ENCODE measurements at regions not wholly inside any gene's neighbourhood (a gene's known extent, or its start where the extent isn't known, plus 50 kb on each side); places are given as distances from the start of the nearest gene placed in this dataset.
"Not testable (repeated sequence)": the region's sequence is repeated elsewhere in the genome, so short reads cannot be mapped to it uniquely, and the experiment has no call there.

- Histone ChIP-seq H3K36me3 (ENCODE audit: insufficient read depth, low read length) (no peaks in the 10 kb centered on the region), H3K27ac (ENCODE audit: low read depth, low read length) (no peak overlapping the region), H3K4me3 (ENCODE audit: low read length) (no peak overlapping the region), H3K4me1 (ENCODE audit: insufficient read depth, low read length) (0 out of 2 replicates have a peak, but pooled peaks cover 7% of the 10 kb centered on the region), H3K9me3 (ENCODE audit: insufficient read depth, low read depth, low read length) (no peaks in the 10 kb centered on the region), H3K9ac (ENCODE audit: low read depth, low read length) (no peak overlapping the region), H3K27me3 (ENCODE audit: insufficient read depth, low read length) (no peaks in the 10 kb centered on the region)
- 96% methylated on average over 9 of the region's 9 CpGs for WGBS
Observed at GRCh38 chr3:177249203-177249602, 51.9 kb upstream of the TBL1XR1 start.

DNA sequence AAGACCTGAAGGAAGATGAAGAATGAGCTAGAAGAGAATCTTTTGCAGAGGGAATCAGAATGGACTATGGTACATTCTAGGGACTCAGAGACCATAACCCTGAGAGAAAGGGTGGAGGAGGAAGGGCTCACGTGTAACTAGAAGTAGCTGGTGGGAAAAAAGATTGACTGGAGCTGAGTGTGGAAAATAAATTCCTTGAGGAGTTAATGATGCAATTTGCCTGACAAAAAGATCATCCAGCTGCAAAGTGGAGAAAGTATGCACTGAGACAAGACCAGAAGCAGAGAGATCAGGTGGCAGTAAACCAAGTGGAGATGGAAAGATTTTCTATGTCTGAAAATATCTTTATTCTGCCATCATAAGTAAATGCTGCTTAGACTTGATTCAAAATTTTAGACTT is 52.9 kb upstream of the TBL1XR1 start:
- WGBS, result 31% methylated on average over 1 of the region's 1 CpG
- H3K4me3 ChIP-seq (ENCODE audit: low read length), result no peak overlapping the region
- H3K27ac ChIP-seq (ENCODE audit: low read depth, low read length), result 0 out of 2 replicates have a peak overlapping the region, but pooled peaks have one; percentile 10
- no peaks in the 10 kb centered on the region for H3K36me3 ChIP-seq (ENCODE audit: insufficient read depth, low read length)
- 0 out of 2 replicates have a peak, but pooled peaks cover 7% of the 10 kb centered on the region for H3K4me1 ChIP-seq (ENCODE audit: insufficient read depth, low read length)
- H3K27me3 ChIP-seq (ENCODE audit: insufficient read depth, low read length), result no peaks in the 10 kb centered on the region
- H3K9ac ChIP-seq (ENCODE audit: low read depth, low read length), result no peak overlapping the region
- H3K9me3 ChIP-seq (ENCODE audit: insufficient read depth, low read depth, low read length), result no peaks in the 10 kb centered on the region

- no peaks in the 10 kb centered on the region for H3K36me3 ChIP-seq (ENCODE audit: insufficient read depth, low read length)
- 0 out of 2 replicates have a peak, but pooled peaks cover 7% of the 10 kb centered on the region for H3K4me1 ChIP-seq (ENCODE audit: insufficient read depth, low read length)
- H3K9ac ChIP-seq (ENCODE audit: low read depth, low read length), result no peak overlapping the region
- H3K9me3 ChIP-seq (ENCODE audit: insufficient read depth, low read depth, low read length), result no peaks in the 10 kb centered on the region
- no peak overlapping the region for H3K4me3 ChIP-seq (ENCODE audit: low read length)
- no peak overlapping the region for H3K27ac ChIP-seq (ENCODE audit: low read depth, low read length)
- H3K27me3 ChIP-seq (ENCODE audit: insufficient read depth, low read length), result no peaks in the 10 kb centered on the region
- WGBS, result 100% methylated on average over 2 of the region's 4 CpGs
Observed at GRCh38 chr3:177251755-177252154, 54.5 kb upstream of the TBL1XR1 start.

DNA sequence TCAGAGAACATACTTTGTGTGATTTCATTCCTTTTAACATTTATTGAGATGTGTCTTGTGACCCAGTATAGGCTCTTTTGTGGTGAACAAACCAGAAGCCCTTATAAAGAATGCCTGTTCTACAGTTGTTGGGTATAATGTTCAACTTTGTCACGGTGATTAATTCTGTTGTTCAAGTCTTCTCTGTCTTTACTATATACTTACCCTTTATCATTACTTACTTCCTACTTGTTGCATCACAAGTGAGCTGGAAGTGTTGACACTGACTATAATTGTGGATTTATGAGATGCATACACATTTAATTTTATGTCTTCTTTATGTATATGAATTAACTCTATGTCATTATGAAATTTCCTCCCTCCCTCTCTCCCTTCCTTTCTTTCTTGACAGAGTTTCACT is 59.7 kb upstream of the TBL1XR1 start:
- no peaks in the 10 kb centered on the region for H3K4me1 ChIP-seq (ENCODE audit: insufficient read depth, low read length)
- no peak overlapping the region for H3K27ac ChIP-seq (ENCODE audit: low read depth, low read length)
- WGBS, result no CpG with 5 or more reads among the region's 1 CpG
- no peaks in the 10 kb centered on the region for H3K27me3 ChIP-seq (ENCODE audit: insufficient read depth, low read length)
- H3K9me3 ChIP-seq (ENCODE audit: insufficient read depth, low read depth, low read length), result no peaks in the 10 kb centered on the region
- no peak overlapping the region for H3K4me3 ChIP-seq (ENCODE audit: low read length)
- no peaks in the 10 kb centered on the region for H3K36me3 ChIP-seq (ENCODE audit: insufficient read depth, low read length)
- H3K9ac ChIP-seq (ENCODE audit: low read depth, low read length), result no peak overlapping the region

DNA sequence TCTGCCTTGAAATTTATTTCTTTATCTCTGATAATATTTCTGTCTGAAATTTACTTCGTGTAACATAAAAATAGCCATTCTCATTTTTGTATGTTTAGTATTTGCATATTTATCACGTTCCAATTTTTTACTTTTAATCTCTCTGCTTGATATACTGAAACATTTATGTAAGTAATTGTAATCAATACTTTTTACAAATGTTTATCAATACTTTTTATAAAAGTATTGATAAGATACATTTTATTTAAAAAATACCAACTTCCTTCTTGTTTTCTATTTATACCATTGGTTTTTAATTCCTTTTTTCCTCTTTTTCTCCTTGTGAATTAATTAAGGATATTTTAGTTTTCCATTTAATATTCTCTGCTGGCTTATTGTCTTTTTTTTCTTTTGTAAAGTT is 60.3 kb upstream of the TBL1XR1 start:
- no peak overlapping the region for H3K4me3 ChIP-seq (ENCODE audit: low read length)
- no peaks in the 10 kb centered on the region for H3K4me1 ChIP-seq (ENCODE audit: insufficient read depth, low read length)
- no peak overlapping the region for H3K9ac ChIP-seq (ENCODE audit: low read depth, low read length)
- no peaks in the 10 kb centered on the region for H3K36me3 ChIP-seq (ENCODE audit: insufficient read depth, low read length)
- no peaks in the 10 kb centered on the region for H3K27me3 ChIP-seq (ENCODE audit: insufficient read depth, low read length)
- H3K9me3 ChIP-seq (ENCODE audit: insufficient read depth, low read depth, low read length), result no peaks in the 10 kb centered on the region
- H3K27ac ChIP-seq (ENCODE audit: low read depth, low read length), result no peak overlapping the region
- no CpG with 5 or more reads among the region's 2 CpGs for WGBS

GRCh38 chr3:177262396-177262795 is 65.1 kb upstream of the TBL1XR1 start:
- H3K9me3 ChIP-seq (ENCODE audit: insufficient read depth, low read depth, low read length), result no peaks in the 10 kb centered on the region
- 74% methylated on average over 4 of the region's 5 CpGs for WGBS
- H3K4me3 ChIP-seq (ENCODE audit: low read length), result no peak overlapping the region
- no peak overlapping the region for H3K27ac ChIP-seq (ENCODE audit: low read depth, low read length)
- no peaks in the 10 kb centered on the region for H3K4me1 ChIP-seq (ENCODE audit: insufficient read depth, low read length)
- H3K9ac ChIP-seq (ENCODE audit: low read depth, low read length), result no peak overlapping the region
- no peaks in the 10 kb centered on the region for H3K27me3 ChIP-seq (ENCODE audit: insufficient read depth, low read length)
- no peaks in the 10 kb centered on the region for H3K36me3 ChIP-seq (ENCODE audit: insufficient read depth, low read length)

- Histone ChIP-seq H3K36me3 (ENCODE audit: insufficient read depth, low read length) (no peaks in the 10 kb centered on the region), H3K9ac (ENCODE audit: low read depth, low read length) (no peak overlapping the region), H3K4me3 (ENCODE audit: low read length) (no peak overlapping the region), H3K9me3 (ENCODE audit: insufficient read depth, low read depth, low read length) (no peaks in the 10 kb centered on the region), H3K27me3 (ENCODE audit: insufficient read depth, low read length) (no peaks in the 10 kb centered on the region), H3K4me1 (ENCODE audit: insufficient read depth, low read length) (no peaks in the 10 kb centered on the region), H3K27ac (ENCODE audit: low read depth, low read length) (no peak overlapping the region)
- 74% methylated on average over 8 of the region's 8 CpGs for WGBS
Observed at GRCh38 chr3:177263615-177264368, 66.5 kb upstream of the TBL1XR1 start.

DNA sequence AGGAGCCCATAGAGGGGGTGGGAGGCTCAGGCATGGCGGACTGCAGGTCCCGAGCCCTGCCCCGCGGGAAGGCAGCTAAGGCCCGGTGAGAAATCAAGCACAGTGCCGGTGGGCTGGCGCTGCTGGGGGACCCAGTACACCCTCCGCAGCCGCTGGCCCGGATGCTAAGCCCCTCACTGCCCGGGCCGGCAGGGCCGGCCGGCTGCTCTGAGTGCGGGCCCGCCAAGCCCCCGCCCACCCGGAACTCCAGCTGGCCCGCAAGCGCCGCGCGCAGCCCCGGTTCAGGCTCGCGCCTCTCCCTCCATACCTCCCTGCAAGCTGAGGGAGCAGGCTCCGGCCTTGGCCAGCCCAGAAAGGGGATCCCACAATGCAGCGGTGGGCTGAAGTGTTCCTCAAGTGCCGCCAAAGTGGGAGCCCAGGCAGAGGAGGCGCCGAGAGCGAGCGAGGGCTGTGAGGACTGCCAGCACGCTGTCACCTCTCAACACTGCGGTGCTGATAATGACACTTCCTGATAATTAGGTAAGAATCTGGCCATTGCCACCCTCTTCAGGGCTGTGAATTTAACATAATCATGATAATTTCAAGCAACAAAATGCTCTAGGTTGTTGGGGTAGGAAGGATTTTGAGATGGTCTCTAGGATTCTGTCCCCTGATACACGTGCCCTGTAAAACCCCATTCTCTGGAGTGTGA is 74.7 kb upstream of the TBL1XR1 start:
- H3K9ac ChIP-seq (ENCODE audit: low read depth, low read length); H3K4me3 ChIP-seq (ENCODE audit: low read length); H3K9me3 ChIP-seq (ENCODE audit: insufficient read depth, low read depth, low read length); H3K27me3 ChIP-seq (ENCODE audit: insufficient read depth, low read length); H3K27ac ChIP-seq (ENCODE audit: low read depth, low read length); H3K4me1 ChIP-seq (ENCODE audit: insufficient read depth, low read length); H3K36me3 ChIP-seq (ENCODE audit: insufficient read depth, low read length): not testable (repeated sequence)
- 98% methylated on average over 35 of the region's 36 CpGs for WGBS

DNA sequence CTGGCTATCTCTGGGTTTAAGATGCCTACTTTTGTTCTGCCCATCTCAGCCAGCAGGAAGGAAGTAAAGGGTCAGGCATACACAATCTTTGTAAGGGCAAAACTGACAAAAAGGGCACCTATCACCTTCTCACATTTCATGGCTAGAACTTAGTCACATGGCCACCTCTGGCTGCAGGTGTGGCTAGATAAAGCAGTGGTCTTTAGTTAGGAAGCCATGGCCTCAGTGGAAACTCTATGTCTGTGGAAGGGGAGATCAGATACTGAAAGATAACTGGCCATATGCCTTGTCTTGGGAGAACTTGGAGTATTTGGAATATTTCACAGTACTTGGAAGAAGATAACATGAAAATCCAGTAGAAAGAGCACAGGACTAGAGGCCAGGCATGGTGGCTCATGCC is 80.7 kb upstream of the TBL1XR1 start:
- no peaks in the 10 kb centered on the region for H3K36me3 ChIP-seq (ENCODE audit: insufficient read depth, low read length)
- H3K27me3 ChIP-seq (ENCODE audit: insufficient read depth, low read length), result no peaks in the 10 kb centered on the region
- H3K9ac ChIP-seq (ENCODE audit: low read depth, low read length), result no peak overlapping the region
- no peak overlapping the region for H3K27ac ChIP-seq (ENCODE audit: low read depth, low read length)
- H3K4me3 ChIP-seq (ENCODE audit: low read length), result no peak overlapping the region
- H3K4me1 ChIP-seq (ENCODE audit: insufficient read depth, low read length), result peaks cover 25% of the 10 kb centered on the region
- no peaks in the 10 kb centered on the region for H3K9me3 ChIP-seq (ENCODE audit: insufficient read depth, low read depth, low read length)

DNA sequence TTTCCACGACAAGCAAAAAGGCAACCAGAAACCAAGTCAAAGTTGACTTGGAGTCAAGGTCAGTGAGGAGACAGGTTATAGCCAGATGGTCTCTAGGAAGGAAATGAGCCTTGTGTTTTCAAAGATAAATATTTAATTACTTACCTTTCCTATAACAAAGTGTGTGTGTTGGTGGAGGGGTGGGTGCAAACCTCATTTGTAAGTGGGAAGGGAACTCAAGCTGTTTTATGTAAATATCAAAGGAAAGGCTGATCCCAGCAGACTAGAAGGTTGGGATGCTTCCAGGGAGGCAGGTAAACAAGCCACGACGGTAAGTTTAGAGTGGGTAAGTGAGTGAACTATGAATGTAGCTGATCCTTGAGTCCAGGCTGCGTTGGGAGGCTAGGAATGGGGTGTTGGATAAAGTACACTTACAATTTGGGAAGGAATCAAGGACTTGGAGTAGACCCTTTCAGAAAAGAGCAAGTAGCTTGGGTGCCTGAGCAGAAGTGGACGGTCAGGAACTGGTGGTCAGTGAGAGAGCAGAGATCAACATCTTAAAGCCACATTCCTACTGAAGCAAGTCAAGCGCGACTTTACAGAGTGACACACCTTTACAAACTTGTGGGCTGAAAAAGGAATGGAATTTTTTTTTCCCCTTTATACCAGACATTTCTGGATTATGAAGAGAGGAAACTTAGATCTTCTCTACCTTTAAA is 82.0 kb upstream of the TBL1XR1 start:
- Histone ChIP-seq H3K4me1 (ENCODE audit: insufficient read depth, low read length) (peaks cover 31% of the 10 kb centered on the region), H3K4me3 (ENCODE audit: low read length) (no peak overlapping the region), H3K27ac (ENCODE audit: low read depth, low read length) (no peak overlapping the region), H3K9ac (ENCODE audit: low read depth, low read length) (no peak overlapping the region), H3K9me3 (ENCODE audit: insufficient read depth, low read depth, low read length) (no peaks in the 10 kb centered on the region), H3K27me3 (ENCODE audit: insufficient read depth, low read length) (no peaks in the 10 kb centered on the region), H3K36me3 (ENCODE audit: insufficient read depth, low read length) (no peaks in the 10 kb centered on the region)
- WGBS, result 19% methylated on average over 5 of the region's 7 CpGs

Data from HUES64 (cell line).